H1 (cell line): ENCODE measurements at regions not wholly inside any gene's neighbourhood (a gene's known extent, or its start where the extent isn't known, plus 50 kb on each side); places are given as distances from the start of the nearest gene placed in this dataset.

Experiments used
- CTCF ChIA-PET: fragments of 300-600 bp; sonication (Branson Sonifier 250); formaldehyde crosslinking; loops from one replicate; lab custom pipeline; 2021; ENCODE audit not compliant: partially characterized antibody; lab: Charles Lee
- POLR2A ChIA-PET: fragments of 300-600 bp; sonication (Branson Sonifier 250); formaldehyde crosslinking; loops from one replicate; lab custom pipeline; 2021; ENCODE audit warnings: inconsistent platforms; ENCODE audit not compliant: partially characterized antibody; lab: Charles Lee
- DNase-seq, 2 experiments: peaks; one replicate each; pipeline versions ENCODE4 v3.0.0 to v3.0.0-alpha.2; 2010 to 2022; ENCODE audit warnings: low spot score in 2 of 2, low read depth in 1 of 2, mixed read lengths in 1 of 2
- FAIRE-seq: peaks from 2 replicates; lab custom pipeline; 2011; peaks lifted over from hg19 to GRCh38; lab: Jason Lieb, UNC
- H2AFZ ChIP-seq: 2 replicates; pipeline ENCODE4 v1.8.1; 2012; ENCODE audit warnings: low read length, inconsistent platforms
- H2AK5ac ChIP-seq: 2 replicates; pipeline ENCODE4 v1.6.1; 2013; ENCODE audit warnings: low read depth, low read length
- H2BK120ac ChIP-seq: replicated peaks from 2 replicates; pipeline ENCODE3; 2013; ENCODE audit warnings: low read depth, low read length, inconsistent platforms
- H2BK12ac ChIP-seq: 2 replicates; pipeline ENCODE4 v1.6.1; 2013; ENCODE audit warnings: low read depth, low read length
- H2BK15ac ChIP-seq: 2 replicates; pipeline ENCODE4 v1.6.1; 2013; ENCODE audit warnings: low read length
- H2BK20ac ChIP-seq: 2 replicates; pipeline ENCODE4 v1.6.1; 2013; ENCODE audit warnings: low read length
- H2BK5ac ChIP-seq: 2 replicates; pipeline ENCODE4 v1.6.1; 2013; ENCODE audit warnings: low read depth, low read length
- H3K14ac ChIP-seq: 2 replicates; pipeline ENCODE4 v1.6.1; 2013; ENCODE audit warnings: inconsistent platforms; ENCODE audit not compliant: insufficient read length
- H3K18ac ChIP-seq: 2 replicates; pipeline ENCODE4 v1.6.1; 2013; ENCODE audit warnings: low read length; ENCODE audit errors: extremely low read depth
- H3K23ac ChIP-seq: 2 replicates; pipeline ENCODE4 v1.6.1; 2013; ENCODE audit warnings: inconsistent platforms; ENCODE audit not compliant: insufficient read length
- H3K23me2 ChIP-seq: 2 replicates; pipeline ENCODE4 v1.6.1; 2013; ENCODE audit warnings: low read depth, low read length
- H3K27ac ChIP-seq: 2 replicates; pipeline ENCODE4 v1.6.1; 2011; ENCODE audit warnings: low read depth, low read length, inconsistent platforms
- H3K27me3 ChIP-seq, 4 experiments: replicated peaks in 1 of 4; 1 replicate in 1 of 4; 2 replicates in 3 of 4; pipeline versions ENCODE4 v1.6.1 to v1.8.1; 2011 to 2013; ENCODE audit warnings: low read length in 3 of 4, mild to moderate bottlenecking in 3 of 4, inconsistent platforms in 2 of 4, mixed read lengths in 2 of 4, moderate library complexity in 1 of 4; ENCODE audit not compliant: control insufficient read depth in 3 of 4, insufficient read depth in 3 of 4; ENCODE audit errors: extremely low read depth in 1 of 4
- H3K36me3 ChIP-seq, 4 experiments: 2 replicates each; pipeline versions ENCODE4 v1.6.1 to v1.8.1; 2011 to 2013; ENCODE audit warnings: mild to moderate bottlenecking in 4 of 4, low read length in 3 of 4, moderate library complexity in 2 of 4, control low read depth in 1 of 4, inconsistent platforms in 1 of 4; ENCODE audit not compliant: insufficient read depth in 4 of 4, control insufficient read depth in 2 of 4
- H3K4ac ChIP-seq: replicated peaks from 2 replicates; pipeline ENCODE3; 2013; ENCODE audit warnings: low read length, low read depth, mixed read lengths, inconsistent platforms; ENCODE audit not compliant: insufficient read length
- H3K4me1 ChIP-seq, 4 experiments: replicated peaks in 1 of 4; 1 replicate in 1 of 4; 2 replicates in 3 of 4; pipeline versions ENCODE4 v1.6.1 to v1.8.1; 2011 to 2013; ENCODE audit warnings: low read length in 3 of 4, inconsistent platforms in 2 of 4, mixed read lengths in 1 of 4; ENCODE audit not compliant: insufficient read depth in 4 of 4, control insufficient read depth in 3 of 4
- H3K4me2 ChIP-seq, 2 experiments: 2 replicates each; pipeline versions ENCODE4 v1.6.1 to v1.8.1; 2011 to 2013; ENCODE audit warnings: low read depth in 2 of 2, low read length in 2 of 2, control low read depth in 1 of 2, inconsistent platforms in 1 of 2, mild to moderate bottlenecking in 1 of 2; ENCODE audit not compliant: insufficient read depth in 1 of 2
- H3K4me3 ChIP-seq, 4 experiments: fragments of 200-600, 300-600 bp in 1 of 4; sonication (generic), shearing (Covaris generic), sonication (Bioruptor Twin) in 1 of 4; 2 replicates each; pipeline versions ENCODE4 v1.5.1 to v1.8.1; 2011 to 2016; ENCODE audit warnings: low read length in 4 of 4, low read depth in 3 of 4, control low read depth in 2 of 4, inconsistent platforms in 2 of 4, mild to moderate bottlenecking in 2 of 4, mixed read lengths in 1 of 4, moderate library complexity in 1 of 4; ENCODE audit not compliant: insufficient read depth in 2 of 4; ENCODE audit errors: extremely low read depth in 1 of 4
- H3K56ac ChIP-seq: replicated peaks from 2 replicates; pipeline ENCODE3; 2013; ENCODE audit warnings: low read depth, mild to moderate bottlenecking, mixed read lengths, low read length, inconsistent platforms; ENCODE audit not compliant: insufficient read length
- H3K79me1 ChIP-seq: 2 replicates; pipeline ENCODE4 v1.6.1; 2013; ENCODE audit warnings: low read depth, low read length, control low read depth
- H3K79me2 ChIP-seq, 2 experiments: 2 replicates each; pipeline versions ENCODE4 v1.6.1 to v1.8.1; 2012 to 2013; ENCODE audit warnings: low read length in 2 of 2, mild to moderate bottlenecking in 2 of 2, inconsistent platforms in 1 of 2; ENCODE audit not compliant: insufficient read depth in 2 of 2, control insufficient read depth in 1 of 2
- H3K9ac ChIP-seq, 4 experiments: replicated peaks in 1 of 4; 1 replicate in 1 of 4; 2 replicates in 3 of 4; pipeline versions ENCODE4 v1.6.1 to v1.8.1; 2011 to 2013; ENCODE audit warnings: low read depth in 3 of 4, low read length in 3 of 4, control low read depth in 2 of 4, mild to moderate bottlenecking in 2 of 4, moderate library complexity in 2 of 4, inconsistent platforms in 1 of 4; ENCODE audit errors: extremely low read depth in 1 of 4
- H3K9me3 ChIP-seq, 2 experiments: 2 replicates each; pipeline versions ENCODE4 v1.6.1 to v1.8.1; 2012 to 2013; ENCODE audit warnings: mild to moderate bottlenecking in 2 of 2, moderate library complexity in 2 of 2, control low read depth in 1 of 2, inconsistent platforms in 1 of 2, low read depth in 1 of 2, low read length in 1 of 2, mixed read lengths in 1 of 2; ENCODE audit not compliant: insufficient read depth in 2 of 2
- H4K20me1 ChIP-seq, 2 experiments: replicated peaks in 1 of 2; 2 replicates each; pipeline versions ENCODE3 to v1.8.1; 2011 to 2013; ENCODE audit warnings: inconsistent platforms in 2 of 2, low read length in 2 of 2, mild to moderate bottlenecking in 1 of 2; ENCODE audit not compliant: insufficient read depth in 2 of 2, control insufficient read depth in 1 of 2
- H4K5ac ChIP-seq: 2 replicates; pipeline ENCODE4 v1.6.1; 2013; ENCODE audit warnings: low read length, low read depth, mixed read lengths, inconsistent platforms; ENCODE audit not compliant: insufficient read length
- H4K8ac ChIP-seq: 2 replicates; pipeline ENCODE4 v1.8.0; 2013; ENCODE audit warnings: mild to moderate bottlenecking, moderate library complexity, low read length, inconsistent platforms; ENCODE audit not compliant: insufficient read depth; ENCODE audit errors: extremely low read depth
- H4K91ac ChIP-seq: replicated peaks from 2 replicates; pipeline ENCODE3; 2013; ENCODE audit warnings: low read length, mixed read lengths, inconsistent platforms; ENCODE audit not compliant: insufficient read length
- CHD1 ChIP-seq: IDR thresholded peaks from 2 replicates; pipeline ENCODE4 v1.6.1; 2012; ENCODE audit warnings: low read depth, low read length, improper control_type of control experiment
- EP300 ChIP-seq, 2 experiments: IDR thresholded peaks; 1 replicate in 1 of 2; 2 replicates in 1 of 2; pipeline ENCODE4 v1.6.1; 2011 to 2012; ENCODE audit warnings: low read depth in 2 of 2, low read length in 2 of 2, mild to moderate bottlenecking in 2 of 2, borderline replicate concordance in 1 of 2, inconsistent platforms in 1 of 2, moderate library complexity in 1 of 2
- JUND ChIP-seq: IDR thresholded peaks from 2 replicates; pipeline ENCODE4 v1.6.1; 2011; ENCODE audit warnings: mild to moderate bottlenecking, improper control_type of control experiment, low read length
- KDM1A ChIP-seq: fragments of 200-600, 300-600 bp; sonication (generic); IDR thresholded peaks from 2 replicates; pipeline ENCODE4 v1.7.1; 2016; ENCODE audit warnings: mild to moderate bottlenecking, low read length, borderline replicate concordance
- SP2 ChIP-seq: IDR thresholded peaks from 2 replicates; pipeline ENCODE4 v1.6.1; 2012; ENCODE audit warnings: mild to moderate bottlenecking, low read length, inconsistent platforms
- WGBS, 2 experiments: shearing (Covaris generic) in 1 of 2; methylation state at CpG; one replicate each; pipeline versions ENCODE4 v1.1.6 to v1.1.7; 2013 to 2015; ENCODE audit warnings: low lambda C conversion rate in 2 of 2, mixed read lengths in 2 of 2, inconsistent platforms in 1 of 2, low coverage in 1 of 2, missing lambda C conversion rate in 1 of 2; ENCODE audit not compliant: insufficient replicate concordance in 2 of 2, insufficient coverage in 1 of 2, insufficient read length in 1 of 2; ENCODE audit errors: extremely low coverage in 1 of 2, missing lambda C conversion rate in 1 of 2; 5-methylcytosine and 5-hydroxymethylcytosine counted together

- H2AFZ ChIP-seq = no peak overlapping the region
- H3K14ac ChIP-seq = no peak overlapping the region
- no peaks in the 10 kb centered on the region for H3K27me3 ChIP-seq
- H3K9me3 ChIP-seq = no peaks in the 10 kb centered on the region; a peak in 1 of 4 replicates
- peaks cover 0 to 4% (median 0%) of the 10 kb centered on the region in 4 experiments; a peak in 1 of 7 replicates for H3K4me1 ChIP-seq
- no peaks in the 10 kb centered on the region for H3K79me2 ChIP-seq
- H3K9ac ChIP-seq = no peak overlapping the region
- H2BK120ac ChIP-seq = no peak overlapping the region
- no peak overlapping the region for H3K56ac ChIP-seq
- no peak overlapping the region for H3K4ac ChIP-seq
- no peak overlapping the region for H2AK5ac ChIP-seq
- H2BK20ac ChIP-seq = no peak overlapping the region
- no peak overlapping the region for H2BK15ac ChIP-seq
- no peak overlapping the region for H3K23ac ChIP-seq
- no peak overlapping the region for H3K18ac ChIP-seq
- H2BK5ac ChIP-seq = no peak overlapping the region
- H3K27ac ChIP-seq = no peak overlapping the region
- no peak overlapping the region for H4K5ac ChIP-seq
- no peak for DNase-seq
- no peaks in the 10 kb centered on the region for H3K36me3 ChIP-seq
- 91% methylated on average over 5 of the region's 5 CpGs; no CpG with 5 or more reads in 1 of the 2 experiments for WGBS, 2 experiments
- H4K91ac ChIP-seq = no peak overlapping the region
- no peaks in the 10 kb centered on the region for H3K79me1 ChIP-seq
- ChIA-PET CTCF (no interaction called here), POLR2A (no interaction called here)
- no peaks in the 10 kb centered on the region for H4K20me1 ChIP-seq
- H4K8ac ChIP-seq = no peak overlapping the region
- H3K4me2 ChIP-seq = no peak overlapping the region
- no peak for FAIRE-seq
- H3K4me3 ChIP-seq = no peak overlapping the region
- no peak overlapping the region for H2BK12ac ChIP-seq
- no peaks in the 10 kb centered on the region for H3K23me2 ChIP-seq
- TF ChIP-seq CHD1 (no peak), KDM1A (no peak), SP2 (no peak), EP300 (IDR thresholded peaks at IDR 0.05; ENCODE audit: borderline replicate concordance in 1 of 2, low read depth in 2 of 2, low read length in 2 of 2) (no peak), JUND (no peak)
Observed at GRCh38 chr4:20341134-20341738, 89.5 kb downstream of the SLIT2 start.
